ENCODE measurements at regions not wholly inside any gene's neighbourhood (a gene's known extent, or its start where the extent isn't known, plus 50 kb on each side); places are given as distances from the start of the nearest gene placed in this dataset.

DNA sequence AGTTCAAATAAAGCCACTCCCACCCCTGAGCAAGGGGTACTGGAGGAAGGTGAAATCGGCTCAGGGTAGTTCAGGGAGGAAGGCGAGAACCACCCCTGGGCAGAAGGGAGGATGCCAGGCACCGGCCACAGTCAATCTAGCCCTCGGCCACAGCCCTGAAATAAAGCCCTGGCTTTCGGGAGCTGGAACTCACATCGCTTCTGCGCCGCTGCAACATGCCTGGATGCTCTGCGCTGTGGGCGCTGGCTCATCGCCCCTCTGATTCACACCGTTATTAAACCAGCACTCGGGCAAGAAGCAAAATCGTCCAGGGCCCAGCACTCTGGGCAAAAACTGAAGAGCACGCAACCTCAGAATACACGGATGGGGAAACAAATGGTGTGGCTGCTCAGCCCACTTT is 136.9 kb upstream of the RREB1 start:
- DNase-seq, result no peak
- Histone ChIP-seq H3K79me1 (ENCODE audit: low read length) (no peaks in the 10 kb centered on the region), H4K5ac (ENCODE audit: low read length) (no peak overlapping the region), H3K36me3 (ENCODE audit: control insufficient read depth, insufficient read depth, low read length) (no peaks in the 10 kb centered on the region), H3K4me3 (ENCODE audit: low read length) (no peak overlapping the region), H3K27ac (ENCODE audit: low read depth, low read length) (no peak overlapping the region), H2BK5ac (ENCODE audit: low read length) (no peak overlapping the region), H2BK15ac (replicated peaks; ENCODE audit: low read depth) (no peak overlapping the region), H3K79me2 (ENCODE audit: control insufficient read depth, insufficient read depth, low read length) (no peaks in the 10 kb centered on the region), H3K23ac (ENCODE audit: low read length) (no peak overlapping the region), H3K4me1 (ENCODE audit: control insufficient read depth, low read depth, low read length) (no peaks in the 10 kb centered on the region), H3K18ac (ENCODE audit: low read length) (no peak overlapping the region), H2BK120ac (ENCODE audit: low read depth, low read length) (no peak overlapping the region), H3K4me2 (ENCODE audit: low read length) (no peak overlapping the region), H2AK5ac (ENCODE audit: low read length) (no peak overlapping the region), H3K9ac (ENCODE audit: low read length) (no peak overlapping the region), H3K56ac (ENCODE audit: low read length) (no peak overlapping the region), H3K4ac (ENCODE audit: low read depth, low read length) (no peak overlapping the region), H3K27me3 (ENCODE audit: insufficient read depth, low read length, poor library complexity) (no peaks in the 10 kb centered on the region), H4K8ac (ENCODE audit: low read depth, low read length) (no peak overlapping the region)
- no CpG with 5 or more reads among the region's 16 CpGs for WGBS (ENCODE audit: extremely low coverage, insufficient coverage, low lambda C conversion rate)

DNA sequence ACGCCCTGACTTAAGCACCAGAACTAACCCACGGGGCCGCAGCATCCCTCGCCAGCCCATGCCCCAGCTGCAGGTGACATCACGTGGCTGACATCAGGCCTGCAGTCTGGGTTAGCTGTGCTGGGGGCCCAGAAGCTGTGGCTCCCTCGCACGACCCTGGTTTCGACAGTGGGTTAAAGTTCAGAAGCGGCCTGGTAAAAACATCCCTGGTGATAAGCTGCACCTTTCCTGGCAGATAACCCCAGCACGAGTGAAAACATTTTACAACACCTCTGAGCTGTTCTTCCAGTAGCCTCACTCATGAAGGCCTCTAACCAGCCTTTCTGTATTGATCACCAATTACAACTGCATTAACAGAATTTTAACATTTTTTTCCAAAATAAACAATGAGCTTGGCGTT is 136.4 kb upstream of the RREB1 start:
- Histone ChIP-seq H3K27ac (ENCODE audit: low read depth, low read length) (no peak overlapping the region), H3K4ac (ENCODE audit: low read depth, low read length) (no peak overlapping the region), H4K5ac (ENCODE audit: low read length) (no peak overlapping the region), H3K27me3 (ENCODE audit: insufficient read depth, low read length, poor library complexity) (no peaks in the 10 kb centered on the region), H2BK120ac (ENCODE audit: low read depth, low read length) (no peak overlapping the region), H3K23ac (ENCODE audit: low read length) (no peak overlapping the region), H3K36me3 (ENCODE audit: control insufficient read depth, insufficient read depth, low read length) (no peaks in the 10 kb centered on the region), H3K4me2 (ENCODE audit: low read length) (no peak overlapping the region), H3K9ac (ENCODE audit: low read length) (no peak overlapping the region), H2AK5ac (ENCODE audit: low read length) (no peak overlapping the region), H4K8ac (ENCODE audit: low read depth, low read length) (no peak overlapping the region), H3K18ac (ENCODE audit: low read length) (no peak overlapping the region), H3K79me1 (ENCODE audit: low read length) (no peaks in the 10 kb centered on the region), H3K4me1 (ENCODE audit: control insufficient read depth, low read depth, low read length) (no peaks in the 10 kb centered on the region), H3K4me3 (ENCODE audit: low read length) (no peak overlapping the region), H3K56ac (ENCODE audit: low read length) (no peak overlapping the region), H2BK5ac (ENCODE audit: low read length) (no peak overlapping the region), H2BK15ac (replicated peaks; ENCODE audit: low read depth) (no peak overlapping the region), H3K79me2 (ENCODE audit: control insufficient read depth, insufficient read depth, low read length) (no peaks in the 10 kb centered on the region)
- DNase-seq, result no peak
- no CpG with 5 or more reads among the region's 11 CpGs for WGBS (ENCODE audit: extremely low coverage, insufficient coverage, low lambda C conversion rate)

DNA sequence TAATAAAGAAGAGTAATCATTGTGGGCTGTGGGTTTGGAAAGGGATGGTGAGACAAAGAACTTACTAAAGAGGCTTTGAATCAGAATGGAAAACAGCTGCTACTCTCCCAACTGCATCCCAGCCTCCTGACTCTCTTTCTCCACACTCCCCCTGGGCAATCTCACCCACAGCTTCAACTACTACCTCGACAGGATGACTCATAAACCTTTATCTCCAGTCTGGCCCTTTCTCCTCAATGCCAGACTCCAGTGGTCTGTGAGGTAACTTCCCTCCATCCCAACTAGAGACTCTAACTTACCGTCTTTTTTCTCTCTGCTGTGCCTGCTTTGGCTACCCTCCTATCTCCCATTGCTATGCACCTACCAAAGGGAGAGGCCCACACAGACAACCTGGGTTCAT is 135.3 kb upstream of the RREB1 start:
- DNase-seq, result peak; percentile 48
- no peak overlapping the region for H2AK5ac ChIP-seq (ENCODE audit: low read length)
- no peak overlapping the region for H4K5ac ChIP-seq (ENCODE audit: low read length)
- H3K79me1 ChIP-seq (ENCODE audit: low read length), result no peaks in the 10 kb centered on the region
- H3K18ac ChIP-seq (ENCODE audit: low read length), result no peak overlapping the region
- no peak overlapping the region for H3K4ac ChIP-seq (ENCODE audit: low read depth, low read length)
- H2BK15ac ChIP-seq (replicated peaks; ENCODE audit: low read depth), result no peak overlapping the region
- no peak overlapping the region for H2BK5ac ChIP-seq (ENCODE audit: low read length)
- H3K27me3 ChIP-seq (ENCODE audit: insufficient read depth, low read length, poor library complexity), result no peaks in the 10 kb centered on the region
- H3K79me2 ChIP-seq (ENCODE audit: control insufficient read depth, insufficient read depth, low read length), result no peaks in the 10 kb centered on the region
- no peak overlapping the region for H3K27ac ChIP-seq (ENCODE audit: low read depth, low read length)
- WGBS (ENCODE audit: extremely low coverage, insufficient coverage, low lambda C conversion rate), result no CpG with 5 or more reads among the region's 2 CpGs
- H4K8ac ChIP-seq (ENCODE audit: low read depth, low read length), result no peak overlapping the region
- H3K23ac ChIP-seq (ENCODE audit: low read length), result no peak overlapping the region
- H2BK120ac ChIP-seq (ENCODE audit: low read depth, low read length), result no peak overlapping the region
- no peaks in the 10 kb centered on the region for H3K4me1 ChIP-seq (ENCODE audit: control insufficient read depth, low read depth, low read length)
- no peak overlapping the region for H3K4me3 ChIP-seq (ENCODE audit: low read length)
- no peak overlapping the region for H3K56ac ChIP-seq (ENCODE audit: low read length)
- H3K4me2 ChIP-seq (ENCODE audit: low read length), result no peak overlapping the region
- H3K36me3 ChIP-seq (ENCODE audit: control insufficient read depth, insufficient read depth, low read length), result no peaks in the 10 kb centered on the region
- no peak overlapping the region for H3K9ac ChIP-seq (ENCODE audit: low read length)

DNA sequence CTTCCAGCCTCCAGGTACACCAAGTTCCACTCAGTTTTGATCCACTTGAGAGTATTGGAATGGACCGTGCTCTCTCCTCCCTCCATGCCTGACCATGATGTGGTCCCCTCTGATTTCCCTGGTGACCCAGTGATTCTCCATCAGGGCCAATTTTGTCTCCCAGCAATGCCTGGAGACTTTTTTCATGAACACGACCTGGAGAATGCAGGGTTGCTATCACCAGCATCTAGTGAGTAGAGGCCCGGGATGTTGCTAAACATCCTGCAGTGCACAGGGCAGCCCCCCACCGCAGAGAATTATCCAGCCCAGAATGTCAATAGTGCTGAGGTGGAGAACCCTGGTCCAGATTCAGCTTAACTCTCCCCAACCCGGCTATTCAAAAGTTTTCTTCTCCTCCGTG is 134.0 kb upstream of the RREB1 start:
- Histone ChIP-seq H3K27ac (ENCODE audit: low read depth, low read length) (no peak overlapping the region), H3K9ac (ENCODE audit: low read length) (no peak overlapping the region), H3K36me3 (ENCODE audit: control insufficient read depth, insufficient read depth, low read length) (no peaks in the 10 kb centered on the region), H3K4me2 (ENCODE audit: low read length) (no peak overlapping the region), H2BK120ac (ENCODE audit: low read depth, low read length) (no peak overlapping the region), H4K8ac (ENCODE audit: low read depth, low read length) (no peak overlapping the region), H3K27me3 (ENCODE audit: insufficient read depth, low read length, poor library complexity) (no peaks in the 10 kb centered on the region), H4K5ac (ENCODE audit: low read length) (no peak overlapping the region), H2AK5ac (ENCODE audit: low read length) (no peak overlapping the region), H3K4me3 (ENCODE audit: low read length) (no peak overlapping the region), H3K56ac (ENCODE audit: low read length) (no peak overlapping the region), H3K23ac (ENCODE audit: low read length) (no peak overlapping the region), H3K4ac (ENCODE audit: low read depth, low read length) (no peak overlapping the region), H3K79me1 (ENCODE audit: low read length) (no peaks in the 10 kb centered on the region), H3K79me2 (ENCODE audit: control insufficient read depth, insufficient read depth, low read length) (no peaks in the 10 kb centered on the region), H3K4me1 (ENCODE audit: control insufficient read depth, low read depth, low read length) (no peaks in the 10 kb centered on the region), H2BK15ac (replicated peaks; ENCODE audit: low read depth) (no peak overlapping the region), H3K18ac (ENCODE audit: low read length) (no peak overlapping the region), H2BK5ac (ENCODE audit: low read length) (no peak overlapping the region)
- no CpG with 5 or more reads among the region's 6 CpGs for WGBS (ENCODE audit: extremely low coverage, insufficient coverage, low lambda C conversion rate)
- no peak for DNase-seq

DNA sequence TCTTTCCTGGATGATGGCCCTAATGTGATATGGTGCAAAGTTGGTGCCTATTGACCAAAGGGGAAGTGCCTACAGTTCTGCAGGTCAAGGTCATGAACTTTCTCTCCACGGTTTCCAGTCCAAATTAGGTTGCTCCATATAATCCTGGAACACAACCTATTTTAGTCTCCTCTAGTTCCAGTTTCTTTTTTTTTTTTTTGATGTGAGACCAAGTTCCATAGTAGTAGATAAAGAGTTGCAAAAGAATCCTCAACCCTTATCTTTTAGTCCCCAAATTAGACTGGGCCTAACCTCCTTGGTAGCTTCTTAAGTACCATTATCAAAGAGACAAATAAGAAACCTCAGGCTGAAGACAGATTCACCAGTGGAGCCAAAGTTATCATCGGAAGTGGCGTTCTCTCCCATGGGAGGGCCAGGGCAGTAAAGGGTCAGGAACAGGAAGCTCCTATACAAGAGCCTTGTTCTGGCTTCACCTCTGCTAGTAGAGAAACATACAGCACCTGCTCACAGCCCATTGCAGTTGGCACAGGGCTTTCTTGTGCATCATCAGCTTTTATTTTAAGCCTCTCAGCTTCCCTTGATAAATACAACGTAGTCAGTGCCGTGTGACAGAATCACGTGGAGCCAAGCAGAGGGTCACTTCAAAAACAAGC is 132.2 kb upstream of the RREB1 start:
- DNase-seq, result no peak
- Histone ChIP-seq H3K4me1 (ENCODE audit: control insufficient read depth, low read depth, low read length) (no peaks in the 10 kb centered on the region), H3K56ac (ENCODE audit: low read length) (no peak overlapping the region), H4K5ac (ENCODE audit: low read length) (no peak overlapping the region), H3K27ac (ENCODE audit: low read depth, low read length) (no peak overlapping the region), H4K8ac (ENCODE audit: low read depth, low read length) (no peak overlapping the region), H3K4me3 (ENCODE audit: low read length) (no peak overlapping the region), H3K23ac (ENCODE audit: low read length) (no peak overlapping the region), H2BK120ac (ENCODE audit: low read depth, low read length) (no peak overlapping the region), H3K4me2 (ENCODE audit: low read length) (no peak overlapping the region), H3K9ac (ENCODE audit: low read length) (no peak overlapping the region), H3K18ac (ENCODE audit: low read length) (no peak overlapping the region), H3K79me1 (ENCODE audit: low read length) (no peaks in the 10 kb centered on the region), H2BK5ac (ENCODE audit: low read length) (no peak overlapping the region), H2AK5ac (ENCODE audit: low read length) (no peak overlapping the region), H3K4ac (ENCODE audit: low read depth, low read length) (no peak overlapping the region), H3K79me2 (ENCODE audit: control insufficient read depth, insufficient read depth, low read length) (no peaks in the 10 kb centered on the region), H3K27me3 (ENCODE audit: insufficient read depth, low read length, poor library complexity) (no peaks in the 10 kb centered on the region), H2BK15ac (replicated peaks; ENCODE audit: low read depth) (no peak overlapping the region), H3K36me3 (ENCODE audit: control insufficient read depth, insufficient read depth, low read length) (no peaks in the 10 kb centered on the region)
- WGBS (ENCODE audit: extremely low coverage, insufficient coverage, low lambda C conversion rate), result no CpG with 5 or more reads among the region's 6 CpGs

DNA sequence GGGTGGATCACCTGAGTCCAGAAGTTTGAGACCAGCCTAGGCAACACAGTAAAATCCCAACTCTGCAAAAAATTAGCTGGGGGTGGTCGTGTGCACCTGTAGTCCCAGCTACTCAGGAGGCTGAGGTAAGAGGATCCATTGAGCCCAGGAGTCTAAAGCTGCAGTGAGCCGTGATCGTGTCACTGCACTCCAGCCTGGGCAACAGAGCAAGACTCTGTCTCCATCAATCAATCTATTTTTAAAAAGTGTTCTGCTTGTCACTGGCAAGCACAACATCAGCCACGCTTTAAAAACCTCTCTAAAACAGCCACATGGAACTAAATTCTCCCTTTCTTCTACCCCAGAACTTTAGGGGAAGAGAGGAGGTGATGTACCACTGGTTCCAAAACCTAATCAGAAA is 131.6 kb upstream of the RREB1 start:
- Histone ChIP-seq H3K23ac (ENCODE audit: low read length) (no peak overlapping the region), H3K4me2 (ENCODE audit: low read length) (no peak overlapping the region), H2AK5ac (ENCODE audit: low read length) (no peak overlapping the region), H3K4me1 (ENCODE audit: control insufficient read depth, low read depth, low read length) (no peaks in the 10 kb centered on the region), H3K36me3 (ENCODE audit: control insufficient read depth, insufficient read depth, low read length) (no peaks in the 10 kb centered on the region), H3K79me2 (ENCODE audit: control insufficient read depth, insufficient read depth, low read length) (no peaks in the 10 kb centered on the region), H3K27ac (ENCODE audit: low read depth, low read length) (no peak overlapping the region), H3K4ac (ENCODE audit: low read depth, low read length) (no peak overlapping the region), H4K5ac (ENCODE audit: low read length) (no peak overlapping the region), H3K79me1 (ENCODE audit: low read length) (no peaks in the 10 kb centered on the region), H2BK120ac (ENCODE audit: low read depth, low read length) (no peak overlapping the region), H2BK15ac (replicated peaks; ENCODE audit: low read depth) (no peak overlapping the region), H3K18ac (ENCODE audit: low read length) (no peak overlapping the region), H3K9ac (ENCODE audit: low read length) (no peak overlapping the region), H3K4me3 (ENCODE audit: low read length) (no peak overlapping the region), H4K8ac (ENCODE audit: low read depth, low read length) (no peak overlapping the region), H3K27me3 (ENCODE audit: insufficient read depth, low read length, poor library complexity) (no peaks in the 10 kb centered on the region), H2BK5ac (ENCODE audit: low read length) (no peak overlapping the region), H3K56ac (ENCODE audit: low read length) (no peak overlapping the region)
- no CpG with 5 or more reads among the region's 4 CpGs for WGBS (ENCODE audit: extremely low coverage, insufficient coverage, low lambda C conversion rate)
- DNase-seq, result no peak

All from mesendoderm (in vitro differentiated cells).